ENCODE measurements at regions not wholly inside any gene's neighbourhood (a gene's known extent, or its start where the extent isn't known, plus 50 kb on each side); places are given as distances from the start of the nearest gene placed in this dataset.
A peak's percentile ranks its signal among the peaks of the same experiment; 100 is the strongest.

DNA sequence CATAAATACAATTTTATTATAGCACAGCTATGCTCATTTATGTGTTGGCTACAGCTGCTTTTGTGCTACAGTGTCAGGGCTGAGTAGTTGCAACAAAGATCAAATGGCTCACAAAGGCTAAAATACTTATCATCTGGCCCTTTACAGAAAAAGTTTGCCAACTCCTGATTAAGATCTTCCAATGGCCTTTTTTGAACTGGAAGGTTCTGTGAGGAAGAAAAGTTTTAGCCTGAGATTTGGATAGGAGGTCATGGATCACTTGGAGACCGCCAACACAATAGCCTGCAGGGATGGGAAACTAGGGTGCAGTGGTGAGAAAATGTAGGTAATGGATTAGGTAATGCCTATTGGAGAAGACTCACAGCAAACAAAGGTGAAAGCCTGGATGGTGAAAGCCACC is 169.8 kb downstream of the NOC3L start:
- Mint-ChIP-seq H3K27ac (no peak overlapping the region), H3K4me1 (peaks cover 12% of the 10 kb centered on the region), H3K9me3 (no peaks in the 10 kb centered on the region), H3K36me3 (no peaks in the 10 kb centered on the region), H3K27me3 (ENCODE audit: low read depth) (no peaks in the 10 kb centered on the region), H3K4me3 (no peak overlapping the region)
- no peak for TF ChIP-seq CBFB (CRISPR knock-in tag; IDR thresholded peaks at IDR 0.05; ENCODE audit: low read depth)
- no peak for DNase-seq (ENCODE audit: low spot score)
- ChIA-PET CTCF (no interaction called here), POLR2A (no interaction called here)
- ATAC-seq, result no peak

DNA sequence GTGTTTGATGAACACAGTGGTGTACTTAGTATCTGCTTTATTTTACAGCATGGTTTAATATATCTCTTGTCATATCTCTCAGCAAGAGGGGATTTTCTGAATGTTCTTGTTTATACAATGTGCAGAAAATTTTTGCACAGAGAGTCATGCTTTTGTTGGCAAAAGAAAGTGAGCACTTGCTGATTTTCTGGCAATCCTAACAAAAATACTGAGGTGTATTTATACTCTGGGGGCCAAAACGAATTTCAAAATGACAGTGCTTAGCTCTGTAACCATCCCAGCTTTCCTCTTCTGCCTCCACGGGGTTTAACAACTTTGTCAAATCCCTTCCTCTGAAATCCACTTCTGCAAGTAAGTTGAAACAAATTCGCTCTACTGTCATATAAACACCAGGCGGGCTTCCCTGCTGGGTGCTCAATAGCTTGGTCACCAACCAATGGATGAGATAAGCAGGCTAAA is 169.2 kb downstream of the NOC3L start:
- no peaks in the 10 kb centered on the region for H3K27me3 Mint-ChIP-seq (ENCODE audit: low read depth)
- no peaks in the 10 kb centered on the region; the same call in 1 of the 2 replicates for H3K9me3 Mint-ChIP-seq
- ChIA-PET CTCF (no interaction called here), POLR2A (no interaction called here)
- no peaks in the 10 kb centered on the region for H3K36me3 Mint-ChIP-seq
- DNase-seq (ENCODE audit: low spot score) (no peak), ATAC-seq (peak; percentile 43; the same call in 1 of the 2 replicates)
- H3K4me1 Mint-ChIP-seq, result peaks cover 12% of the 10 kb centered on the region
- H3K27ac Mint-ChIP-seq, result no peak overlapping the region
- H3K4me3 Mint-ChIP-seq, result no peak overlapping the region
- TF ChIP-seq, protein P1, sequence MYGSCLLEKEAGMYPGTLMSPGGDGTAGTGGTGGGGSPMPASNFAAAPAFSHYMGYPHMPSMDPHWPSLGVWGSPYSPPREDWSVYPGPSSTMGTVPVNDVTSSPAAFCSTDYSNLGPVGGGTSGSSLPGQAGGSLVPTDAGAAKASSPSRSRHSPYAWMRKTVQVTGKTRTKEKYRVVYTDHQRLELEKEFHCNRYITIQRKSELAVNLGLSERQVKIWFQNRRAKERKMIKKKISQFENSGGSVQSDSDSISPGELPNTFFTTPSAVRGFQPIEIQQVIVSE (CRISPR knock-in tag; IDR thresholded peaks at IDR 0.05; ENCODE audit: borderline replicate concordance), result no peak
- TF ChIP-seq, protein P2, sequence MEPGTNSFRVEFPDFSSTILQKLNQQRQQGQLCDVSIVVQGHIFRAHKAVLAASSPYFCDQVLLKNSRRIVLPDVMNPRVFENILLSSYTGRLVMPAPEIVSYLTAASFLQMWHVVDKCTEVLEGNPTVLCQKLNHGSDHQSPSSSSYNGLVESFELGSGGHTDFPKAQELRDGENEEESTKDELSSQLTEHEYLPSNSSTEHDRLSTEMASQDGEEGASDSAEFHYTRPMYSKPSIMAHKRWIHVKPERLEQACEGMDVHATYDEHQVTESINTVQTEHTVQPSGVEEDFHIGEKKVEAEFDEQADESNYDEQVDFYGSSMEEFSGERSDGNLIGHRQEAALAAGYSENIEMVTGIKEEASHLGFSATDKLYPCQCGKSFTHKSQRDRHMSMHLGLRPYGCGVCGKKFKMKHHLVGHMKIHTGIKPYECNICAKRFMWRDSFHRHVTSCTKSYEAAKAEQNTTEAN (CRISPR knock-in tag; IDR thresholded peaks at IDR 0.05), result no peak
- TF ChIP-seq RELA (CRISPR knock-in tag; IDR thresholded peaks at IDR 0.05; ENCODE audit: borderline replicate concordance) (no peak), NFATC4 (CRISPR knock-in tag; IDR thresholded peaks at IDR 0.05) (no peak), IRF2 (CRISPR knock-in tag; IDR thresholded peaks at IDR 0.05; ENCODE audit: borderline replicate concordance, low read depth) (no peak), EMX1 (CRISPR knock-in tag; IDR thresholded peaks at IDR 0.05) (no peak), NFE2L1 (CRISPR knock-in tag; IDR thresholded peaks at IDR 0.05) (no peak), GTF2I (CRISPR knock-in tag; conservative IDR thresholded peaks at IDR 0.05) (no peak), GRHL2 (CRISPR knock-in tag; IDR thresholded peaks at IDR 0.05; ENCODE audit: insufficient replicate concordance, severe bottlenecking) (no peak), TEAD4 (CRISPR knock-in tag; IDR thresholded peaks at IDR 0.05) (no peak), ZNF423 (CRISPR knock-in tag; IDR thresholded peaks at IDR 0.05) (no peak)
- TF ChIP-seq, protein P3, sequence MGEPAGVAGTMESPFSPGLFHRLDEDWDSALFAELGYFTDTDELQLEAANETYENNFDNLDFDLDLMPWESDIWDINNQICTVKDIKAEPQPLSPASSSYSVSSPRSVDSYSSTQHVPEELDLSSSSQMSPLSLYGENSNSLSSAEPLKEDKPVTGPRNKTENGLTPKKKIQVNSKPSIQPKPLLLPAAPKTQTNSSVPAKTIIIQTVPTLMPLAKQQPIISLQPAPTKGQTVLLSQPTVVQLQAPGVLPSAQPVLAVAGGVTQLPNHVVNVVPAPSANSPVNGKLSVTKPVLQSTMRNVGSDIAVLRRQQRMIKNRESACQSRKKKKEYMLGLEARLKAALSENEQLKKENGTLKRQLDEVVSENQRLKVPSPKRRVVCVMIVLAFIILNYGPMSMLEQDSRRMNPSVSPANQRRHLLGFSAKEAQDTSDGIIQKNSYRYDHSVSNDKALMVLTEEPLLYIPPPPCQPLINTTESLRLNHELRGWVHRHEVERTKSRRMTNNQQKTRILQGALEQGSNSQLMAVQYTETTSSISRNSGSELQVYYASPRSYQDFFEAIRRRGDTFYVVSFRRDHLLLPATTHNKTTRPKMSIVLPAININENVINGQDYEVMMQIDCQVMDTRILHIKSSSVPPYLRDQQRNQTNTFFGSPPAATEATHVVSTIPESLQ (CRISPR knock-in tag; IDR thresholded peaks at IDR 0.05), result no peak
- TF ChIP-seq, protein P4, sequence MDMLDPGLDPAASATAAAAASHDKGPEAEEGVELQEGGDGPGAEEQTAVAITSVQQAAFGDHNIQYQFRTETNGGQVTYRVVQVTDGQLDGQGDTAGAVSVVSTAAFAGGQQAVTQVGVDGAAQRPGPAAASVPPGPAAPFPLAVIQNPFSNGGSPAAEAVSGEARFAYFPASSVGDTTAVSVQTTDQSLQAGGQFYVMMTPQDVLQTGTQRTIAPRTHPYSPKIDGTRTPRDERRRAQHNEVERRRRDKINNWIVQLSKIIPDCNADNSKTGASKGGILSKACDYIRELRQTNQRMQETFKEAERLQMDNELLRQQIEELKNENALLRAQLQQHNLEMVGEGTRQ (CRISPR knock-in tag; IDR thresholded peaks at IDR 0.05), result no peak
- TF ChIP-seq, protein P5, sequence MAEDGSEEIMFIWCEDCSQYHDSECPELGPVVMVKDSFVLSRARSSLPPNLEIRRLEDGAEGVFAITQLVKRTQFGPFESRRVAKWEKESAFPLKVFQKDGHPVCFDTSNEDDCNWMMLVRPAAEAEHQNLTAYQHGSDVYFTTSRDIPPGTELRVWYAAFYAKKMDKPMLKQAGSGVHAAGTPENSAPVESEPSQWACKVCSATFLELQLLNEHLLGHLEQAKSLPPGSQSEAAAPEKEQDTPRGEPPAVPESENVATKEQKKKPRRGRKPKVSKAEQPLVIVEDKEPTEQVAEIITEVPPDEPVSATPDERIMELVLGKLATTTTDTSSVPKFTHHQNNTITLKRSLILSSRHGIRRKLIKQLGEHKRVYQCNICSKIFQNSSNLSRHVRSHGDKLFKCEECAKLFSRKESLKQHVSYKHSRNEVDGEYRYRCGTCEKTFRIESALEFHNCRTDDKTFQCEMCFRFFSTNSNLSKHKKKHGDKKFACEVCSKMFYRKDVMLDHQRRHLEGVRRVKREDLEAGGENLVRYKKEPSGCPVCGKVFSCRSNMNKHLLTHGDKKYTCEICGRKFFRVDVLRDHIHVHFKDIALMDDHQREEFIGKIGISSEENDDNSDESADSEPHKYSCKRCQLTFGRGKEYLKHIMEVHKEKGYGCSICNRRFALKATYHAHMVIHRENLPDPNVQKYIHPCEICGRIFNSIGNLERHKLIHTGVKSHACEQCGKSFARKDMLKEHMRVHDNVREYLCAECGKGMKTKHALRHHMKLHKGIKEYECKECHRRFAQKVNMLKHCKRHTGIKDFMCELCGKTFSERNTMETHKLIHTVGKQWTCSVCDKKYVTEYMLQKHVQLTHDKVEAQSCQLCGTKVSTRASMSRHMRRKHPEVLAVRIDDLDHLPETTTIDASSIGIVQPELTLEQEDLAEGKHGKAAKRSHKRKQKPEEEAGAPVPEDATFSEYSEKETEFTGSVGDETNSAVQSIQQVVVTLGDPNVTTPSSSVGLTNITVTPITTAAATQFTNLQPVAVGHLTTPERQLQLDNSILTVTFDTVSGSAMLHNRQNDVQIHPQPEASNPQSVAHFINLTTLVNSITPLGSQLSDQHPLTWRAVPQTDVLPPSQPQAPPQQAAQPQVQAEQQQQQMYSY (CRISPR knock-in tag; IDR thresholded peaks at IDR 0.05), result no peak
- TF ChIP-seq, protein P6, sequence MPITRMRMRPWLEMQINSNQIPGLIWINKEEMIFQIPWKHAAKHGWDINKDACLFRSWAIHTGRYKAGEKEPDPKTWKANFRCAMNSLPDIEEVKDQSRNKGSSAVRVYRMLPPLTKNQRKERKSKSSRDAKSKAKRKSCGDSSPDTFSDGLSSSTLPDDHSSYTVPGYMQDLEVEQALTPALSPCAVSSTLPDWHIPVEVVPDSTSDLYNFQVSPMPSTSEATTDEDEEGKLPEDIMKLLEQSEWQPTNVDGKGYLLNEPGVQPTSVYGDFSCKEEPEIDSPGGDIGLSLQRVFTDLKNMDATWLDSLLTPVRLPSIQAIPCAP (CRISPR knock-in tag; IDR thresholded peaks at IDR 0.05), result no peak
- TF ChIP-seq, protein P7, sequence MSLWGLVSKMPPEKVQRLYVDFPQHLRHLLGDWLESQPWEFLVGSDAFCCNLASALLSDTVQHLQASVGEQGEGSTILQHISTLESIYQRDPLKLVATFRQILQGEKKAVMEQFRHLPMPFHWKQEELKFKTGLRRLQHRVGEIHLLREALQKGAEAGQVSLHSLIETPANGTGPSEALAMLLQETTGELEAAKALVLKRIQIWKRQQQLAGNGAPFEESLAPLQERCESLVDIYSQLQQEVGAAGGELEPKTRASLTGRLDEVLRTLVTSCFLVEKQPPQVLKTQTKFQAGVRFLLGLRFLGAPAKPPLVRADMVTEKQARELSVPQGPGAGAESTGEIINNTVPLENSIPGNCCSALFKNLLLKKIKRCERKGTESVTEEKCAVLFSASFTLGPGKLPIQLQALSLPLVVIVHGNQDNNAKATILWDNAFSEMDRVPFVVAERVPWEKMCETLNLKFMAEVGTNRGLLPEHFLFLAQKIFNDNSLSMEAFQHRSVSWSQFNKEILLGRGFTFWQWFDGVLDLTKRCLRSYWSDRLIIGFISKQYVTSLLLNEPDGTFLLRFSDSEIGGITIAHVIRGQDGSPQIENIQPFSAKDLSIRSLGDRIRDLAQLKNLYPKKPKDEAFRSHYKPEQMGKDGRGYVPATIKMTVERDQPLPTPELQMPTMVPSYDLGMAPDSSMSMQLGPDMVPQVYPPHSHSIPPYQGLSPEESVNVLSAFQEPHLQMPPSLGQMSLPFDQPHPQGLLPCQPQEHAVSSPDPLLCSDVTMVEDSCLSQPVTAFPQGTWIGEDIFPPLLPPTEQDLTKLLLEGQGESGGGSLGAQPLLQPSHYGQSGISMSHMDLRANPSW (CRISPR knock-in tag; conservative IDR thresholded peaks at IDR 0.05; ENCODE audit: low read depth), result no peak
- TF ChIP-seq, protein P8, sequence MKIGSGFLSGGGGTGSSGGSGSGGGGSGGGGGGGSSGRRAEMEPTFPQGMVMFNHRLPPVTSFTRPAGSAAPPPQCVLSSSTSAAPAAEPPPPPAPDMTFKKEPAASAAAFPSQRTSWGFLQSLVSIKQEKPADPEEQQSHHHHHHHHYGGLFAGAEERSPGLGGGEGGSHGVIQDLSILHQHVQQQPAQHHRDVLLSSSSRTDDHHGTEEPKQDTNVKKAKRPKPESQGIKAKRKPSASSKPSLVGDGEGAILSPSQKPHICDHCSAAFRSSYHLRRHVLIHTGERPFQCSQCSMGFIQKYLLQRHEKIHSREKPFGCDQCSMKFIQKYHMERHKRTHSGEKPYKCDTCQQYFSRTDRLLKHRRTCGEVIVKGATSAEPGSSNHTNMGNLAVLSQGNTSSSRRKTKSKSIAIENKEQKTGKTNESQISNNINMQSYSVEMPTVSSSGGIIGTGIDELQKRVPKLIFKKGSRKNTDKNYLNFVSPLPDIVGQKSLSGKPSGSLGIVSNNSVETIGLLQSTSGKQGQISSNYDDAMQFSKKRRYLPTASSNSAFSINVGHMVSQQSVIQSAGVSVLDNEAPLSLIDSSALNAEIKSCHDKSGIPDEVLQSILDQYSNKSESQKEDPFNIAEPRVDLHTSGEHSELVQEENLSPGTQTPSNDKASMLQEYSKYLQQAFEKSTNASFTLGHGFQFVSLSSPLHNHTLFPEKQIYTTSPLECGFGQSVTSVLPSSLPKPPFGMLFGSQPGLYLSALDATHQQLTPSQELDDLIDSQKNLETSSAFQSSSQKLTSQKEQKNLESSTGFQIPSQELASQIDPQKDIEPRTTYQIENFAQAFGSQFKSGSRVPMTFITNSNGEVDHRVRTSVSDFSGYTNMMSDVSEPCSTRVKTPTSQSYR (CRISPR knock-in tag; IDR thresholded peaks at IDR 0.05), result no peak
- TF ChIP-seq, protein P9, sequence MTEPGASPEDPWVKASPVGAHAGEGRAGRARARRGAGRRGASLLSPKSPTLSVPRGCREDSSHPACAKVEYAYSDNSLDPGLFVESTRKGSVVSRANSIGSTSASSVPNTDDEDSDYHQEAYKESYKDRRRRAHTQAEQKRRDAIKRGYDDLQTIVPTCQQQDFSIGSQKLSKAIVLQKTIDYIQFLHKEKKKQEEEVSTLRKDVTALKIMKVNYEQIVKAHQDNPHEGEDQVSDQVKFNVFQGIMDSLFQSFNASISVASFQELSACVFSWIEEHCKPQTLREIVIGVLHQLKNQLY (CRISPR knock-in tag; IDR thresholded peaks at IDR 0.05), result no peak

Data from WTC11 (cell line).